NOMO-1 treated with DMSO at 0.1 percent for 48 hours (cell line): ENCODE measurements at regions not wholly inside any gene's neighbourhood (a gene's known extent, or its start where the extent isn't known, plus 50 kb on each side); places are given as distances from the start of the nearest gene placed in this dataset.
A peak's percentile ranks its signal among the peaks of the same experiment; 100 is the strongest.
"Not testable (repeated sequence)": the region's sequence is repeated elsewhere in the genome, so short reads cannot be mapped to it uniquely, and the experiment has no call there.

Source experiments
- DNase-seq: peaks from one replicate; lab custom pipeline; 2025; ENCODE audit not compliant: unreplicated experiment; lab: John Stamatoyannopoulos, UW

- peak; percentile 90 for DNase-seq
Observed at GRCh38 chr9:117936185-117937130, 232.3 kb downstream of the TLR4 start.

DNA sequence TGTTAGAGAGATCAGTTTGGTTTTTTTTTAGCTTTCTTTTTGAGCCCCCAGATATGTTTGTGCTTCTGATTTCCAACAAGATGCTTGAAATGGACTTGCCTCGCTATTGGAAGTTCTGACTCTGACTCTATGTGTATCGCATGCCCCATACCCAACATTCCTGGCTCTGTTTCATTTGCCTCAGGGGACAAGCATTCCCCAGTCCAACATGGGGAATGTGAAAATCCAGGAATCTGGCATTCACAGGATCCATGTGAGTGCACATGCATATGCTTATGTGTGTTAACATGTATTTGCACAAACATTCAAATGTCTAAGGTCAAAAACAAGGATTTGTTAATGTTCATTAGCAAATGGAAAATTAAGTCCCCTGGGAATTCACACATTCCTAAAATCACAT is 233.9 kb downstream of the TLR4 start:
- no peak for DNase-seq

- DNase-seq, result no peak
Observed at GRCh38 chr9:117938896-117939295, 234.7 kb downstream of the TLR4 start.

DNA sequence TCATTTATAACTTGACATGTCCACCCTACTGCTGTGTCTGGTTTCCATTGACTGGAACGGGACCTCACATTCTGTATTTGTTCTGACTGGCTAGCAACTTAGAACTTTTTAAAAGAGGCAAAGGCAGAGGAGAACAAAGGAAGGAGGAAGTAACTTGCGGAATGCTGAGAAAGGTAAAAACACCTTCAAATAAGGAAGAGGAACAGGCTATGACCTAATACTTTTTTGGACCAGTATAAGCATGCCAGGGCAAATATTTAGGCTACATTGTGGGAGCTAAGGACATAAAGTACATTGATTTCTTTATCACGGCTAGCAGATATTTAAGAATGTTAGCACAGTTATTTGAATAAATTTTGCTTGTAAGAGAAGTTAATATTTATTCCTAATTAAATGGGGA is 240.5 kb downstream of the TLR4 start:
- not testable (repeated sequence) for DNase-seq

DNA sequence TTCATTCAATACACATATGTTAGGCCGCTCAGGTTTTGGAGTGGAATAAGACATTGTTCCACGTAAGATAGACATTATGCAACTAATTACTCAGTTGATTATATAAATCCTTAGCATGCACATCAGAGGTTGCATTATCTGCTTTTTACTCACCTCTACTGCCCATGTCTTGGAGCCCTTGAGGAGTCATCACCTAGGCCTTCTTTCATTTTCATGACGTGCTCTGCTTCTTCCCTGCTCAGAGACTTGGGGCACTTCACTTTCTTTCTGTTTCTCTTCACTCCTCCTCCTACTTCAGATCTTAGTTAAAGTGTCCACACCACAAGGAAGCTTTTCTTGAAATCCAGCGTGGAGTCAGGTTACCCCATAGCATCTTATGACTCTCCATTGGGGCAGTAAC is 241.1 kb downstream of the TLR4 start:
- DNase-seq, result no peak

DNA sequence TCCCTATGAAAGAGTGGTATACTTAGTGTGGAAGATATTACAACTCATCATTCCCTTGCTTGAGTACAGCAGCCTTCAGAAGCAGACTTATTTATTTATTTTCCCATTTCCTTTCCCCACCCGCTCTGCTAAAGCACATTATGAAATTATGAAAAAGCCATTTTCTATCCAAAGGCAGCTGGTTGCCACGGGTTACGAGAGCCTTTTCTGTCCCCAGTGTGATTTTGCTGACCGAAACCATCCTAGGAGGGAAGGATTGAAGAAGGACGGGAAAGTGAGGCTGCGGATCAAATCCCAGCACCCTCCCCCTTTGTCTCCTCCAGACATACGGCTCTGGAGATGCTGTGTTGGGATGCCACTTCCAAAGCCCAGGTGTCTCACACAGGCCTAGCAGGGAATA is 246.9 kb downstream of the TLR4 start:
- DNase-seq, result no peak

DNA sequence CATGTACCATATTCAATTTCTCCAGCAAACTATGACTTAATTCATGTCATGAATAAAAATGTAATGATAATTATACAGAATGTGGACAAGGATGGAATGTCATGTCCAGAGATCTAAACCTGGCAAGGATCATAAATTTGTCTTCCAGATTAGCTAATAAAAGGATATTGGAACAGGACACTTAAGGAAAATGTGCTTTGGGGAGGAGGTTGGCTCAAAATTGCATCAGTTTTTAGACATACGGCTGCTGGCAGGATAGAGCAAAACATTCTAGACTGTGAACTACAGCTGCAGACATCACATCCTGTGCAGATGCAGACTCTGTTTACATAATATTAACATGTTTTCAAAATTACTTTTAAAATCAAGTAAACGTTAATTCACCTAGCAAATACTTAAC is 248.4 kb downstream of the TLR4 start:
- DNase-seq, result no peak

DNA sequence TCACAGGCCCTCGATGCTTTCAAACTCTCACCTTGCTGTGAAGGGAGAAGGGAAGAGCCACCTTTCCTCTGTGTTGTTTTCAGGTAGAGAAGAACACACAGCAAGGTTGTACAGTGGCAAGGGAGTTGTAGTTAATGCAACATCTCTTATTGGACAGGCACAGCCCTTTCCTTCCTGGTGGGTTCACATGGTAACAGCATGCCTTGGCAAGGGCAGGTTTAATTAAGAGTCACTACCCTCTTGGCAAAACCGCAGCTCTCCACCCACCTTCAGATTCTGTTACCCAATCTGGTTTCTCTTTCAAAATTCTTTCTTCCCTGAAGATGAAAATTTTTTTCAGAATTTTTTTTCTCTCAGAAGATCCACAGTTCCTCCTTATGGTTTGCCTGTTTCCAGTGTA is 253.1 kb downstream of the TLR4 start:
- peak; percentile 73 for DNase-seq

DNA sequence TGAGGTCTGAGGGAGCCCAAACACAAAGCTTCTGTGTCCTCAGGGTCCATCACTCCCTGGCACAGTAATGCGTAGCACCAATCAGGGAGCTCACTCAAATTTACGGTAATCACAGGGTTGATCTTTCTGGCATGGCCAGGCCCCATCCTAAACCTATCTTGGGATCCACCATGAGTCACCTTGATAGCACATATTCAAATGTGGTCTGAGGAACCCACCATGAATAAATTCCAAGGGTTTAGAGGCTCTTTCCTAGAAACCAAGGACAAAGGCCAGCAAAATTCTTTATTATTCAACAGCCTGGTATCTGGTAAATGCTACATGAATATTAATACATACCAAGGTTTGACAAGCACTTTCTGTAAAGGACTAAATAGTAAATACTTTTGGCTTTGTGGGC is 254.5 kb downstream of the TLR4 start:
- DNase-seq, result no peak

DNA sequence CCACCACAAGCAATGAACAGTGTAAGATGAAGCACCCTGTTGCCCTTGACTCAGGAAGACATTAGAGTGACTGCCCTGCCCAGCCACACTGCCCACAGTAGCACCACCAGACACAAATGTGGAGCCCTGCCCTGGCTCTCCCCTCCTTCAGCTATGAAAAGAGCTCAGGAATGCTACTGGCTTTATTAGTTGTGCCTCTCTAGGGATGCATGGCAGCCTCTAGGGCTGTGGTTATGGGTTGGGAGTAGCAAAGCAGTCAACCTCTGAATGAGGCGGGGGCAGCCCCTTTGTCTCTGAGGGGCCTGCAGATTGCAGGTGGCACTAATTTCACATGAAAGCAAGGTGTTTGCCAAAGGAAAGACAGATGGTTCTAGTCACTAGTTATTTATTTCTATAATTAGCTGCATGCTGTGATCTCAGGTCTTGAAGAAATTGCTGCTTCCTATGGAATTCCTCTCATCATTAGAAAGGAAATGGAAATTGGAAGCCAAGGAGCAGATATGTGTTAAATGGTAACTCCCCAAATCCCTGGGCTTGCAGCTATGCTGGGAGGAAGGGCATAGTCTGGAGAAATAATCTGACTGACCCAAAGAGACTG is 259.4 kb downstream of the TLR4 start:
- no peak for DNase-seq

DNA sequence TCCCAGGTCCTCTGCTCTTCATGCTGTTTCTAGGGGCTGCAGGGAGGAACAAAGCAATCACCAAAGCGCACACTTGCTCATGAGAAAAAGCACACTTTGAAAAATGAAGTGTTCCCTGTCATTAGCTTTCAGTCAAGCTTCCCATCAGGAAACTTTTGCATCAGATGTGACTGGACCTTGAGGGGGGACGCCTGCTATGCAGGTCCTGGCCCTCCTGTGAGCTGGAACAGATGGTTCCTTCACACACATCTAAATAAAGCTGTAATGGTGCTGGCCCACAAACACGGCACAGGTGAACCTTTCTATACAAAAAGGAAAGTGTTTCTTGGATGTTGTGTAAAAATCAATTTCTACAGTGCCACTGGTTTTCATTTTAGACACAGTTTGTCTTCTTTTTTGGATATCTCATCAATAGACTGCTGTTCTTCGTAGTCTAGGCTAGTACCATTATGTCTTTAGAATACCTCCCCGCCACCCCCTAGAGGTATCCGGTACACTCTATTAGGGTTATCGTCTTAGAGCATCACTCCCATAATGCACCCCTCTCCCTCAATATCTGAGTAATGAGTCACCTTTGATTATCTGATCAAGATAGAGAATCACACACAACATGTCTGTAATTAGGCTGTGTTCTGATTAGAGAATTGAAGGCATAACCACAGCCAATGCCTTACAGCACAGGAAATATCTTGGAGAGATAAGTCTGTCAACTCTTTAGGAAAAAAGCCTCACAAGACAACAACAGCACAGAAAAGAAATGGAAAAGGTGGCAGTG is 266.3 kb downstream of the TLR4 start:
- no peak for DNase-seq

DNA sequence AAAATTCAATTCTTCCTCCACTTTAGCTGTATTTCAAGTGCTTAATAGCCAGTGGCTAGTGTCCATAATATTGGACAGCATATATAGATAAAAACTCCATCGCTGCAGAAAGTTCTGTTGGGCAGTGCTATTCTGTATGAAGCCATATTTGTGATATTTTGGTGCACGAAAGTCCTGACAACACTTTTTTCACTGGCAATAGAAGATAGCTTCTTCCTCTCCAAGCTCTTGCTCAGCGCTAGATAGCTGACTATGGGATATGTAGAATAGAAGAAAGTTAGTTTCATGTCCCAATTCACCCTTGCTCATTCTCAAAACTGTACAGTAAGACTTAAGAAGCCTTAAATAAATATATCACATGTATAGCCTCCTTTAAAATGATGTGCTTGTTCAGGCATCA is 269.9 kb downstream of the TLR4 start:
- no peak for DNase-seq

GRCh38 chr9:117979914-117980313 is 275.7 kb downstream of the TLR4 start:
- no peak for DNase-seq

DNA sequence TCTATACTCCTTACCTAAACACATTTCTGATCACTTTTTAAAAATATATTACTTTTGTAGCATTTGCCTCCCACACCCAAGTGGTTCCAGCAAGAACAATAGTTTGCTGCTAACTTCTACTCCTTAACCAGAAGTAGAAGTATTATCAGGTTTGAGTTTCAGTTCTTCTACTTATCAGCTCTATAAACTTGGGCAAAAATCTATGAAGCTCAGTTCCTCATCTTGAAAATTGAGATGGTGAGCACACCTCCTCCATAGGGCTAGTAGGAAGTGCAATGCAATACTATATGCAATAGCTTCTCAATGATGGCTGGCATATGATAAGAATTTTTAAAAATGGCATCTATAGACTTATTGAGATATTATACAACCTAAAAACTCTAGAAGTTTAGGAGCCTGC is 283.7 kb downstream of the TLR4 start:
- DNase-seq, result peak; percentile 73

GRCh38 chr9:117992006-117992405 is 287.8 kb downstream of the TLR4 start:
- no peak for DNase-seq

DNA sequence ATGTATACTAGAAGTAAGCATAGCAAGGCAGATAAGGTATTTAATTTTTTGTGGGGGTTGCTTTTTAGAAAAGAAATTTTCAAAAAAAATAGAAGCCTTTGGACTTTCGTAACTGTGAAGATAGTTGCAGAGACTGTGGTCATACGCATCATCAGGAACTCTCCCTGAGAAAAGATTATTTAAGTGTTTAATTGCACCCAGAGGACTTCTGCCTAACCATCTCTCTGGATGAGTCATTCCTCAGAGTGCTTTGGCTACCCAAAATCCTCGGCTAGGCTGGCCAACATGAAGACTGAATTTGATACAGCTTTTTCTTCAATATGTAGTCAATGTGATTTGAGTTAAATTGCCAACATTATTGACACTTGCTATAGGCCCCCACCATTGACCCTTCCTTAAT is 296.4 kb downstream of the TLR4 start:
- DNase-seq, result peak; percentile 31

- DNase-seq, result no peak
Observed at GRCh38 chr9:118003240-118003639, 299.0 kb downstream of the TLR4 start.

DNA sequence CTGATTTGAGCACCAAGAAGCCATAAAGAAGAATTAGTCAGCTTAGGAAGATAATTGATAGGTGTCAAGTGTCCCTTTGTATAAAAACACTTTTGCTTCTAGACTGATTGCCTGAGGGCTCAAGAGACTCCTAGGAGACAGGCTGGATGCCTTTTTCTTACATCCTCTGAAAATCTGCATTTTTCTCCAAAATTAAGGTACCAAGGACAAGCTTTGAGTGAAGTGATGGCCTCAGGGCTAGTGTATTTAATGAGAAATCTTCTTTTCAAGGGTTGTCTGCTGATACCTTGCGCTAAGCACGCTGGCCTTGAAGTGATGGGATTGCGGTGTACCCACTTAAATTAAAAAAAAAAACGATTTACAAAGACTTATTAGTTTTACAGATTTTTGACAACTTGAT is 304.0 kb downstream of the TLR4 start:
- DNase-seq, result no peak

GRCh38 chr9:118009614-118010013 is 305.4 kb downstream of the TLR4 start:
- no peak for DNase-seq

DNA sequence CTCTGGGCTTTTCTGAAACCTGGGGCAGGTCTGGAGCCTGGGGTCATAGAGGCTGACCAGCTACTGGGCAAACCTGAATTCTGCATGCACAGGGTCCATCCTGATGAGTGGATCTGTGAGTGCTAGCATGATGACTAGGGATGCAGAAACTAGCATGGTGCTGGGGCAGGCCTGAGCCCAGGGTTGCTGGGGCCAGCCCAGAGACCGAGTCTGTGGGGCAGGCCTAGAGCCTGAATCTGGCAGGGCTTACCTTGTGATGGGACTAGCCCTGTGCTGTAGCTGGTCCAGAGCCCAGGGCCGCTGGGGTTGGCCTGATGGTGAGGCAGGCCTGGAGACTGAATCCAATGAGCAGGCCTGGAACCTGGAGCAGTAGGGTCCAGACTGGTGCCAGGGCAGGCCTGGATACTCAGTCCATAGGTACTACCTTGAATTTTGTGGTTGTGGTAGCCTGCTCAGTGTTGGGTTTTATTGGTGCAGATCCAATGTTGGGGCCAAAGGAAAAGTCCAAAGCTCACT is 313.5 kb downstream of the TLR4 start:
- no peak for DNase-seq

- no peak for DNase-seq
Observed at GRCh38 chr9:118023644-118024043, 319.4 kb downstream of the TLR4 start.

GRCh38 chr9:118028225-118028624 is 324.0 kb downstream of the TLR4 start:
- DNase-seq, result no peak
